Stimulated activated CD8-positive, alpha-beta memory T cell treated with anti-CD3 and anti-CD28 coated beads, Interleukin-7, amount 100 ng/mL, for 24 hours (primary cell): ENCODE measurements at regions not wholly inside any gene's neighbourhood (a gene's known extent, or its start where the extent isn't known, plus 50 kb on each side); places are given as distances from the start of the nearest gene placed in this dataset.

ENCODE experiments used
- DNase-seq: peaks from one replicate; pipeline ENCODE4 v3.0.0-alpha.2; 2020; ENCODE audit warnings: low read depth

DNA sequence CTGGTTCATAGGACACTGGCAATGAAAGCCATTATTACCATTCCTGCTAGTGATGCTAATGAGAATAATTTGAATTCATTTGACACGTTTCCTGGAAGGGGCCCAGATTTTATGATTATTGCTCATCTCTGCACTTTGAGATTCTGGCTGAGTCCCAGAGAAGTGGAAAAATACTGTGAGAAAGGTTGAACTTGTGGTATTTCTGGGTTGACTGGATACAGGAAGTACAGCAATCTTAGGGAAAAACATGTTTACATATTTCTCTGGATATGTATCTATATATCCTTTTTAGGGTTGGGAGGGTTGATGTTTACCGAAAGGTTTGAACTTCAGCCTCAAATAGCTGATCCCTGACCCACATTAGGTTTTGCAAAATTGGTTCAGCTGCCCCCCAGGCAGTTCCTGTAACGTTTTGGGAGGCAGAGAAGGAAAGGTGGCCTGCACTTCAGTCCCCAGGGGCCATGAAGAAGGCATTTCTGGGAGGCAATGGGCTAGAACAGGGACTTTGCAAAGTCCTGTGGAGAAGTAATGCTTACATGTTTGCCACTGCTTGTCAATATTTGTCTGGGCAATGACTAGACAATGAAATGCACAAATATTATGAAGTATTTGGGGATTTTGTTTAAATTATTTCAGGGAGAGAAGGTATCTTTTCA, 253.7 kb upstream of the PITRM1 start:
- DNase-seq, result no peak

DNA sequence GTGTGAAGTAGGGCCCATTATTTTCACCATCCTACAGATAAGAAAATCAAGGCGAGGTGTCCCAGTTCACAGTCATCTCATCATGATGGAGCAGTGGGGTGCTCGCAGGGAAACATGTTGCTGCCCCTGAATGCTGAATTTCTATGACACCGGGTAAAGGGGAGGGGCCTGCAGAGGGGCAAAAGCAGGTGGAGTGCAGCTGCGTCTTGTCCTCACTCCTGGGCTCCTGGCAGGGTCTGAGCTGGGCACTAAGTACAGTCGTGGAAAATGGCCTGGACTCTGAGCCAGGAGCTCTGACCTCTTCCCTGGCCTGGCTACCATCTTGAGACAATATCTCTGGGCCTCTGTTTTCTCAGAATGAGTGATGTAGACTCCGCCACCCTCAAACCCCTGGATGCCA, 253.1 kb upstream of the PITRM1 start:
- DNase-seq, result no peak

DNA sequence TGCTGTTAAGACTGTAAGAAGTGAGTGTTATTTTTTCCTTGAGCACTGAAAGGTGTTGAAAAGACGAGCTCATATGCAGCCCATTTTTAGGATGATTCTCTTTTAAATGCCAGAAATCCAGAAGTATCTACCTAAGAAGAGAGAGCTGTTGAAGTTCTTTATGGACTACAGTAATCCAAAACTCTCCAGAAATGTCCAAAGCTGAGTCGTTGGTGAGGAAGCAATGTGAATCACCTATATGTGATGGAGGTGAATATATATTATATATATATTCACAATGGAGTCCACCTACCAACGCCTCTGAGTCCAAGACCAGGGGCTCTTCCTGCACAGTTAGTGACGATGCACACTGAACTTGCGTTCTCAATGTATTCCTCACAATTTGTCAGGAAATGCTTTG, 252.7 kb upstream of the PITRM1 start:
- no peak for DNase-seq

DNA sequence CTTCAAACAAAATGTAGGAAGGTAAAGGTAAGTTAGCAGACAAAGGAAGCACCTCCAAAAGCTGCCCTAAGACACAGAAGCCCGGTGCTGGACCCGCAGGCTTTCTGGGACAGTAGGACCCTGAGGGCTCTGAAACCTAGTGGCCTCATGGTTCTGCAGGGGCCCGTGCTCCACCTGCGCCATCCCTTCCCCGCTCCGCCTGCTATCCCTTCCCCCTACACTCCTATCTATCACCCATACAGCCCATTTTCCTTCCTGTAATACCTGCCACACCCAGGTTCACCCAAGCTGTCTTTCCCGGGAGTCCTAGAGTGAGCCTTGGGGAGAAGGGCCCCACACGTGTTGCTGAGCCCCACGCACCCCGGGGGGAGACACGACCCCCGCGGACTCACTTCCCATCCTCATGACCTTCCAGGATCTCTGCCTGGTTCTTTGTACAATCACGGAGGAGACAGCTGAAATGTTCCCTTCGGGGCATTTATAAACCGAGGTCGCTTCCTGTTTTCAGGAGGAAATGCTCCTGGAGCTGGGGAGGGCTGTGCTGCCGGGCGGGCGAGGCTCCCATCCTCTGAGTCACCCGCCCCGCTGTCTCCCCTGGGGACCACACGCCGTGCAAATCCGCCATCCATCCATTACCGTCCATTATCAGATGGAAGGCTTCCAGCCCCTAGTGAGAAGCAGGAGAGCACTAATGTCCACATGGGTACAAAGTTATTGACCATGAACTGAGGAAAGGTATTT, 251.7 kb upstream of the PITRM1 start:
- DNase-seq, result no peak

DNA sequence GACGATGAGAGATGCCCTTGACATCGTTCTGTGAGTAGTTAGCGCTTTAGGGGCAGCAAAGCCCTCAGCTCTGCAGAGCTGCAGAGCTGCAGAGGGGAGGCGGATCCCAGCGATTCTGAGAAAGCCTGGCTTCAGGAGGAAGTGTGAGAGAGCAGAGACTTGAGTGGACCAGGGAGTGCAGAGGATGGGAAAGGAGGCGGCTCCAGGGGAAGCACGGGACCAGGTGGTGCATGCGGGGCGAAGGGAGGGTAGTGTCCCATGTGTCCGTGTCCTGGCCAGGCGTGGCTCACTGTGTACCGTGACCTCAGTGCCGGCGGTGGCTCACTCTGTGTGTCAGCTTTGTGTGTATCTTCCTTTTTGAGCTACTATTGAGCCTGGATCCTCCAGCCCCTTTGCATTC, 250.8 kb upstream of the PITRM1 start:
- DNase-seq, result no peak

DNA sequence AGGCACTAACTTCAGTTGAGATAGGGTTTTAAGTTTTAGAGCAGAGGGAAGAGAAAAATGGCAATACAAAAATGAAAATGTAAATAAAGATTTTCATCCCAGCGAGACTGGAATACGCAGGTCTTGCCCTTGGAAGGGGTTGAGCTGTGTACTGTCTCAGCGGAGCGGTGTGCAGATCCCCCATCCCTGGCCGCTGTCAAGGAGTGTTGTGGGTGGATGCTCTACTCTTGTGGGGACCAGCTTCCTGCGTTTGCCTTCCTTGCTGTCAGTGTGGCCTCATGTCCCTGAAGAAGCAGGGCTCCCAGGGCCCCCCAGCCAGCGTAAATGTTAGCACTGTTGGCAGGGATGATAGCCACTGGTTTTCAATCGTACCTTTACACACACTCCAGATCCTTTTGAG, 249.7 kb upstream of the PITRM1 start:
- DNase-seq, result no peak

DNA sequence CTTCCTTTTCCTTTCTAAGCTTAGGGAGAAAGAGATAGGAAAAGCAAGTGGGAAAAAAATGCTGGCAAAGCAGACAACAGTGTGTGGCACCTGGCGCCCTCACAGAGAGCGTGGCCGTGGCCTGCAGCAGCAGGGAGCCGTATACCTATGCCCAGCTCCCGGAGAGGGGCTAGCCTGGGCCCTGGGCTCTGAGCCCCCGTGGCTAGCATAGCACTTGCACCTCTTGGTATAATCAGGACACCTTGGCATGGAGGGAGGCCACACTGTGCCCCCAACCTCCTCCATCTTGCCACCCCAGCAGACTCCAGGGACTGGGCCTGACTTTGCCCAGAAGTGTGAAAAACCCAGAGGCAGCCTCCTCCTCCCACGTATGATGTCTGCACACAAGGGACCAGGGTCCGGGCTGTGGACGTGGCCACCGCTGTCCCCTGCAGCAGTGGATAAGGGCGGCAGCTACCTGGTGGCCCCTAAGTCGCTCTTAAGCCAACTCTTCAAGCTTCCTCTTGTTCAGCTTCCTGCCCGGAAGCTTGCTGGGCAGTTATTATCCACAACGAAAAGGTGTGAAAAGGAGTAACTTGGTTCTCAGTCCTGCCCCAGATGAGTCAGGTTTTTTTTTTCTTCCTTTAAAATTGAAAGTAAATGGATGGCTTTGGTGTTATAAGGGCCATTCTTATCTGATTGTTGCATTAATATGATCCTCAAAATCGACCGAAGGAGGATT, 249.1 kb upstream of the PITRM1 start:
- no peak for DNase-seq

DNA sequence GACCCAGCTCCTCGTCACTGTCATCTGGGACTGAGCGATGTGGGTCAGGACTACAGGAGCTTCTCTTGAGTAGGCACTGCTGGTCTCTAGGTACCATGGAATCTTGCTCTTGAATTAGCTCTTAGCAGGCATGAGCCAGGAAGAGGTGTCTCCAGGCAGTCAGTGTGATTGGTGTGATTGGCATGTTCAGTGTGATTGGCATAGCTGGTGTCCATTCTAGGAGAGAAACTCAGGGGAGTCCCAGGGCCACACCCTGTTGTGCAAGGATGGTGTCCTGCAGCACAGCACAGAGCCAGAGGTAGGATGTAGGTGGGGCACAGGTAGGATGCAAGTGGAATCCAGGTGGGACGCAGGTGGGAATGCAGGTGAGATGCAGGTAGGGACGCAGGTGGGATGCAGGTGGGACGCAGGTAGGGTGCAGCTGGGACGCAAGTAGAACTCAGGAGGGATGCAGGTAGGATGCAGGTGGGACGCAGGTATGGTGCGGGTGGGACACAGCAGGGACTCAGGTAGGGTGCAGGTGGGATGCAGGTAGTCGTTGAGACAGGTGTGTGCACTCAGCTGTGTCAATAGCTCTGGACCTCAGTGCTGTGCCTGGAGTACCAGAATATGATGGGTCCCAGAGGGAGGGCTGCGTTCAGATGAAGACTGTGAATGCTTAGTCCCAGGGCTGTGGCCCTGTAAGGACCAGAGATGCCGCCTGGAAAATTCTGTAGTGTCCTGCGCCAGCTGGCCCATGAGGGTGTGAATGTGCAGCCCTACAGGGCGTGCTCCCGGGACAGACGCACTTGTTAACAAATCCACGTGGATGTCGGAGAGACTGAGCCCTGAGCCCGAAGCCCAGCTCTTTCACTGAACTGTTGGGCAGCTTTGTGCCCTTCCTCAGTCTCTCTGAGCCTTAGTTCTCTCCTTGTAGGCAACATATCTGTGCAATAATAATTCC, 248.2 kb upstream of the PITRM1 start:
- no peak for DNase-seq

DNA sequence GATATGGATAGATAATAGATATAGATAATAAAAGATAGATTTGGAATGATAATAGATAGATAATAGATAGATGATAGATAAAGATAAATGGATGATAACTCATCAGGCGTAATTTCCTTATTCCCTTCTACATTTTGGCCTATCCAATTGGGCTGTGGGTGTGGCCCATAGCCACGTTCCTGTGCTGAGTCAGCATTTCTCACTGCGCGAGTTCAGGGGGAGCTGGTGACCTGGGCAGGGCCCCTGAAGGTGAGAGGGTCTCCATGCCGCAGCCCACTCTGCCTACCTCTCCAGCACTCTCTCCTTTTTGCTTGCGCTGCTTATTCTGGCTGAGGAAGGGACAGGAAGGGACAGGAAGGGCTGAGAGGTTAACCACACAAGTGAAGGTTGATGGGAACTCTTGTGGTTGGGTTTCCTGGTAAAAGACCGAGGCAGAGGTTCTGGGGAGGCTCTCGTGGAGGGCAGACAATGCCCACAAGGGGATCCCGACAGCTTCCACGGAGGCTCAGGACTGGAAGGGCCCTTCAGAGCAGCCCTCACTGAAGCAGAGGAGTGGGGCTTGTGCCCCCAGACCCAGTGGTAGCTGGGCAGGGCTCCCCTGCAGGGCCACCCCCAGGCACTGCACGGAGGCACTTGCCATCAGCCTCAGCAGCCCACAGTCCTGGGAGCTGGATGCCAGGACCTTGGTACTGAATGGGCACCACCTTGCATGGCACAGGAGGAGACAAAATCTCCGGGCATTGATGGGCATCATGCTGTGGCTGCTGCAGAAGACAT, 247.3 kb upstream of the PITRM1 start:
- DNase-seq, result no peak

DNA sequence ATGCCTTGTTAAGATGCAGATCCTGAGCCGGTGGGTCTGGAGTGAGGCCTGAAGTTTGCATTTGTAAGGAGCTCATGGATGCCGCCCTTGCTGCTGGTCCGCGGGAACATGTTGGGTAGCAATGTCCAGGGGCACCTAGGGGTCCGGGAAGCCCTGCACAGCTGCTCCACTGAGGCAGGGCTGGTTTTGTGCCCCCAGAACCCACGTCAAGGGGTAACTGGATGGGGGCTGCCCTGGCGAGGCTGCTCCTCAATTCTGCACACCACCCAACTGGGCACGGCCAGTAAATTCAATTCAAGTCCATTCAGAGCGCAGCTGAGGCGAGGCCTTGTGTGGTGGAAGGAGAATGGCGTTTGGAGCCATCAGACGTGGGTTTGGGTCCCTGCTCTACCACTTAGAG, 246.3 kb upstream of the PITRM1 start:
- no peak for DNase-seq

DNA sequence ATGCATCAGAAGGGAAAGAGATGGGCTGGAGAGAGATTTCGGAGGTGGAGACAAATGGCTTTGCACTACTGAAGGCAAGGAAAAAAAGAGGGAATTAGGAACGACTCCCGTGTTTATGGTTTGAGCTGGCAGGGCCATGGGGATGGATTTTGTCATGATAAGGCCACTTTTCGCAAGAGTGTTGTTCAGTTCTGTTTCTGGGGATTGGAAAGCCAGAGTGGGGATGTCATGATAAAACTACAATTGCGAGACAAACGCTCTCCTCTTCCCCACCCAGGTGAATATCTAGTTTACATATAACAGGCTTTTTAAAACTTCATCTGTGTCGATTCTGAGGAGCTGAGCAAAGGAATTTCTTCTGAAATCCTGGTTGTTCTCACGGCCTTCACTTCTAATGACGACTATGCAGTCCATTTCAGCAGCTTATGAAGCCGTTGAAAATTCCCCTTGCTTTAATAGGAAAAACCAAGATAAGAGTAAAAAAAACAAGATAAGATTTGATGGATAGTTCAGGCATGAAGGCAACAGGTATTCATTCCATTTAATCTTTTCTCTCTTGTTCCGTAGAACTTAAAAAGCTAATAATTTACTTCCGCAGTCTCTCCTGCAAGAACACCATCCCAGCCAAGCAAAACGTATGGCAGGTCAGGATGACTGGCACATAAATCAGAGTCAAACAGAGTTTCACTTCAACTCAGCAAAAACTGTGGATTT, 245.6 kb upstream of the PITRM1 start:
- no peak for DNase-seq

DNA sequence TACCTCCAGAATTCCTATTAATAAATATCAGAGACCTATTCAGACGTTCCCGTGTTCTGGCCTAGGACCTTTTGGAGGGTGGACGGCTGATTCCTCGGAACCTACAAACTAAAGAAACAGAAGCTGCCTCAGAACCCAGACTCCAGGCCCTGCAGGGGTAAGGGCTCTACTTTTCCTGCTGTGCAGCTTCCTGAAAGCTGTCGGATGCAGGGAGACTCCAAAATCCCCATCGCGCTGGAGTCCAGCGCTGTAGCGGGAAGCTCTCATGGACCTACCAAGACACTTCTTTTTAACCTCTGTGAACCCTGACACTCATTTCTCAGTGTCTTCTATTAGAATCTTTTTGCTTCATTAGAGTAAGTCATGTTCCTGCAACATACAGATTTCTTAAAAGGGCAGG, 244.5 kb upstream of the PITRM1 start:
- DNase-seq, result no peak

DNA sequence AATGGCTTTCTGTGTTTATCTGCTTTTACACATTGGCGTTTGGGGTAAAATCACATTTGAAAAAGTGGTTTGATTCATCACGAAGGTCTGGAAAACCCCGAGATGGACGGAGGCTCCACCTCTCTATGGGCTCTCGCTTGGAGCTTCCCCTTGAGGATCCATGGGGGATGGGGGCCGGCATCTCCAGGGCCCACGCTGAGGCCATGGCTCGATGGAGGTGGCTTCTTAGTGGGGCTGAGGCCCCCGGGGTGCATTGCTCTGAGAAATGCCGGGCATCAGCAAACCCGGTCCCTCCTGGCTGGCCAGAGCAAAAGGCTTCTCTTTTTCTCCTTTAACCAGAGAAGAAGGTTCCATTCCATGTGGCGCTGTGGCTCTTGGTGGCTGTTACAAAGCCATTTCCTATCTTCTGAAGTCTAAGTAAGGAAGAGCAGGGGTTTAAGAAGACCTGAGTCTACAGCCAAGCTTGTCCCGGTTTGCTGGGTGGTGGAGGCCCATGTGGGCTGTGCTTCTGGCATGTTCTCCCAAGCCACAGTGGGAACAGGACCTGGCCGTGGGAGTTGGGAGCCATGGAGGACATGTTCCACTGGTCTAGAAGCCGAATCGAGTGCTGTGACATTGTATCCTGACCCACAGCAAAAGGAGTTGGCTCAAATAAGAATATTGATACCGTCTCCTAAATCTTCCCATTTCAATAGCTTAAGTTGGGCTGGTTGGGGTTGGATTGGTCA, 243.5 kb upstream of the PITRM1 start:
- DNase-seq, result no peak

DNA sequence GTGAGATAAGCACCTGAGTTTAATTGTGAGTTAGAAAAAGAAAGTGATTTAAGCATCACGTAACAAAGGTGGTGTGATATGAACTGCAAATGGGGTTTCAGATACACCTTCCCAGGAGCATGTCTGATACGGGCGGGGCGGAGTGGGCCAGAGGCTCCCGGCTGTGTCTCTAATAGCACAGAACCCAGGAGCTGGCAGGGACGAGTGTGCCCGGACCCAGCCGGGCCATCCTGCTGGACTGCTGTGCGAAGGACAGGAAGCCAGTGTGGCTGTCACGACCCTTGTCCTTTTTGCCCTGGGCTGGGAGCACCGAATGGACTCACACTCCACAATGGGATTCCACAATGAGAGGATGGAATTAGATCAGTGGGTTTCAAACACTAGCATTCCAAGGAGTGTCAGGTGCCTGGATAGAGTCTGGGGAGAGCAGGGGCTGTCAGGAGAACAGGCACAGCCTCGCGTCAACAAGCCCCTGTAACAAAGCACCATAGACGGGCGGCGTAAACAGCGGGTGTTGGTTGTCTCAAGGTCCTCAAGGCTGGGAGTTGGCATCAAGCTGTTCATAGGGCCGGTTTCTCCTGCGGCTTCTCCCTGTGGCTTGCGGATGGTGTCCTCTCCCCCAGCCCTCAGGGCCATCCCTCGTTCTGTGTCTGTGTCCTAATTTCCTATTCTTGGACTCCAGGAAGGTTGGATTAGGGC, 242.6 kb upstream of the PITRM1 start:
- no peak for DNase-seq

DNA sequence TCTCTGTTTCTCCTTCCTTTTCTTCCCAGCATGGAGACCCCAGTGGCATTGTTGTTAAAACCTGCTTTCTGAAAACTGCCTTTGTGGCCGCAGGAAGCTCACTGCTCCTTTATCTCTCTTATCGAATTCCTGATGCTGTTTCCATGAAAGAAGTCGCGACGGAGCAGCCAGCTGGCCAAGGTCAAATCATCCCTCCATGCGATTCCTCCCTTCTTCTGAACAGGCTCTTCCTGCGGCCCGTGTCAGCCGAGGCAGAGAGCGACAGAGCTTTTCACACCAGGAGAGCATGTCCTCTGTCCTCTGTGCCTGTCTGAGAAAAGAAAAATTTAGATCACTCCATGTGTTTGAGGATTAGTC, 242.1 kb upstream of the PITRM1 start:
- no peak for DNase-seq

DNA sequence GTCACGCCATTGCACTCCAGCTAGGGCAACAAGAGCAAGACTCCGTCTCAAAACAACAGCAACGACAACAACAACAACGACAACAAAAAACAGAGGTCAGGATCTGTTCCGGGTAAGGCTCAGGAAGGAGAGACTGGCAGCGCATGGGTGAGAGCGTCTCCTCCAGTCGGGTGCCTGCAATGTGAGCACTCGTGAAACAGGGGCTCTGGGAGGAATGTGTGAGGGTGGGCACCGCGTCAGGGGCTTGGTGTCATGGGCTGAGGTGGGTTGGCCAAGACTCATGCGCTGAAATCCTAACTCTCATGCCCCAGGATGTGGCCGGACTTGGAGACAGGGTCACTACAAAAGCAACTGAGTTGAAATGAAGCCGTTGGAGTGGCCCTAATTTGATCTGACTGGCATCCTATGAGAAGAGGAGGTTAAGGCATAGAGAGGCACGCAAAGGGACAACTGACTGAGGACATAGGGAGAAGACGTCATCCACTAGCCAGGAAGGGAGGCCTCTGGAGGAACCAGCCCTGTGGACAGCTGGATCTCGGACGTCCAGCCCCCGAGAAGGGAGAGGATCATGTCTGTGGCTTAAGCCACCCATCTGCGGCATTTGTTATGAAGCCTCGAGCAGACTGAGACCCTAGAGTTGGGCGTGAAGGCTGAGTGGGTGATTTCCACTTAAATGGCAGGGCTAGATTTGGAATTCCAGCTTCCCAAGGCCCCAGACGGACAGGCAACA, 241.5 kb upstream of the PITRM1 start:
- DNase-seq, result no peak

DNA sequence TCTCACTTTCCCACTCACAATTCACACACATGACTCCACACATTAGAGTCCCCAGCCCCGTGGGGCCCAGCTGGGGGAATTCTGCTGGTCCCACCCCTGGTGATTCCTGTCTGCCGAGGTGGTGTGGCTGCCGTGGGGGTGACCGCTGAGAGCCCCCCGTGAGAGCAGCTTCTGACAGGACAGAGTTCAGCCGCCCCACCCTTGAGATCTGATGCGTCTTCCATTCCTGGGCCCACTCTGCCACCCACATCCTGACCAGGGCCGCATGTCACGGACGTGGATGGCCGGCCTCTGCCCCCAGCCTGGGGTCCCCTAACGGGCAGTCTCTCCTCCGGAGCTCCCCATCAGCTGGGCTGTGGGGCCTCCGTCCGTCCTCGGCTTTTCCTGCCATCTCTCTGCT, 240.1 kb upstream of the PITRM1 start:
- no peak for DNase-seq

DNA sequence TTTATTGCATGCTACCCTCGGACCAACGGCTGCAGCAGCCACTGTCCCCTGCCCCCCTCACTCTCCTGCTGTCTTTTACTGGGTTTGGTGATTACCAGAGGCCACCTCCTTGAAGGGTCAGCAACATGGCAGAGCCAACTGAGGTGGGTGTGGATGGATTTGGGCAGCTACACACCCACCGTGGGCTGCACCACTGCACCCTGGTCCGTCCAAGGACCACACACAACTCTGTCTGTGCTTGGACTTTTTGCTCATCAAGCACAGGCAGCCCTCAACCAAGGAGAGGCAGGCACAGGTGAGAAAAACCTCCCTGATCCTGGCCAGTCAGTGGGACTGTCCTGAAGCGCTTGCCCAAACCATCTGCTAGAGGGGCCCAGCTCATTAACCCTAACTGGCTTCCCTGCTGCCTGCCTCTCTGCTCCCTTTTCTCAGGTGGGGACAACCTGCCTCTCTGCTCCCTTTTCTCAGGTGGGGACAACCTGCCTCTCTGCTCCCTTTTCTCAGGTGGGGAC, 239.5 kb upstream of the PITRM1 start:
- no peak for DNase-seq

DNA sequence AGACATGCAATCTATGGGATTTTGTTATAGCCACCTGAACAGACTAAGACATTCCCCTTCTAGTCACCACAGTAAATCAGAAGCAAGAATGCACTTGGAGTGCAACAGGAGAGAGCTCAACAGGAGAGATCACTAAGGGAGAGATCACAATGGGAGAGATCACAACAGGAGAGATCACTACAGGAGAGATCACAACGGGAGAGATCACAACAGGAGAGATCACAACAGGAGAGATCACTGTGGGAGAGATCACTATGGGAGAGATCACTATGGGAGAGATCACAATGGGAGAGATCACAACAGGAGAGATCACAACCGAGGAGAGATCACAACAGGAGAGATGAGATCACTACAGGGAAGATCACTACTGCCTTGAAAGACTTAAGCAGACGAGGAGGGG, 238.5 kb upstream of the PITRM1 start:
- no peak for DNase-seq
